ENCODE measurements at regions not wholly inside any gene's neighbourhood (a gene's known extent, or its start where the extent isn't known, plus 50 kb on each side); places are given as distances from the start of the nearest gene placed in this dataset.

DNA sequence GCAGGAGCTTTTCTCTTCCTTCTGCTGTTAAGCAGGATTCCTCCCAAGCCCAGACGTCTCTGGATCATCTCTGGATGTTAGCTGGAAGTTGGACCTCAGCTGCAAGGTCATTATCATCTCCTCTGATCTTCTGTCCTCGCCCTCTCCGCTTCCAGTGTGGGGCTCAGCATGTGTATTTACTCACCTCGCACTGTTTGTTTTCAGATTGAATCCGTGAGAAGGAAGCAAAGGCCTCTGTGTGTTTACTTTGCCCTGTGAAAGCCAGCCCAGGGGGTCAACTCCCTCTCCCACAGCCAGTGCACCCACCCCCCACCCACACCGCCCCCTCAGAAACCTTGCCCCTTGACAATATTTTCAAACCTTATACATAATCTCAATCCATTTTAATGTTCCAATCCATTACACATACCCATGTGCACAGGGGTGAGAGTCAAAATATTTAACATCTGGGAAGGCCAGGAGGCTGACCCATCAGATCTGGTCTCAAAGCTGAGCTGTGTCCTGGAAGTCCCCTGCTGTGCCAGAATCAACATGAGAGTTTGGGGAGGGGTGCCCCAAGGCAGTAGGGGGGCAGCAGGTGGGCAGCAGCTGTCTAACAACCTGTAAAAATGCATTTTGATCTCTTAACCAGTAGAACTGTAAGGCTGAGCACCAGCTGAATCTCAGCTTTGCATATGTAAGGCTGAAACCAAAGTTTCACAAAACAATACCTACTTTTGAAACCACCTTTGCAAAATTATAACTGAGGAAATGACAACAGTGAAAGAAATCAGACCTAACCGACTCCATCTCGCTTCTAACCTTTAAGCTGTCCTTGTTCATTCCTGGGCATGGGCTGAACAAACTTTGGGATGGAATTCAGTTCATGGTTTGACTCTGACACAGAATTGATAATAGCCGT, 157.9 kb downstream of the ZNF664 start (continued):
- peak; percentile 87; the same call in 1 of the 2 replicates for TF ChIP-seq NCOR1 (IDR thresholded peaks at IDR 0.05; ENCODE audit: borderline replicate concordance, low read length)
- peak; percentile 89; the same call in 1 of the 2 replicates for TF ChIP-seq MIER3 (CRISPR knock-in tag; IDR thresholded peaks at IDR 0.05; ENCODE audit: borderline replicate concordance)
- TF ChIP-seq ESRRA (CRISPR knock-in tag; IDR thresholded peaks at IDR 0.05; ENCODE audit: low read depth), result peak; percentile 82; the same call in 1 of the 2 replicates
- peak; percentile 57; the same call in 1 of the 2 replicates for TF ChIP-seq ZNF644 (CRISPR knock-in tag; IDR thresholded peaks at IDR 0.05; ENCODE audit: low read depth)
- TF ChIP-seq ZSCAN20 (CRISPR knock-in tag; IDR thresholded peaks at IDR 0.05; ENCODE audit: borderline replicate concordance), result no peak
- no peak for TF ChIP-seq NR3C1 (CRISPR knock-in tag; IDR thresholded peaks at IDR 0.05)
- TF ChIP-seq NFAT5 (CRISPR knock-in tag; IDR thresholded peaks at IDR 0.05), result no peak
- TF ChIP-seq ZBTB26 (CRISPR knock-in tag; IDR thresholded peaks at IDR 0.05; ENCODE audit: borderline replicate concordance), result peak; percentile 95
- no peak for TF ChIP-seq RNF2 (conservative IDR thresholded peaks at IDR 0.05; ENCODE audit: low read depth)
- TF ChIP-seq ZNF614 (CRISPR knock-in tag; IDR thresholded peaks at IDR 0.05; ENCODE audit: borderline replicate concordance), result peak; percentile 80; the same call in 1 of the 2 replicates
- no peak; the same call in 1 of the 2 replicates for TF ChIP-seq PPARG (CRISPR knock-in tag; conservative IDR thresholded peaks at IDR 0.05)
- peak; percentile 75 for TF ChIP-seq NR2C2 (CRISPR knock-in tag; IDR thresholded peaks at IDR 0.05; ENCODE audit: borderline replicate concordance)
- TF ChIP-seq ZNF761 (CRISPR knock-in tag; conservative IDR thresholded peaks at IDR 0.05), result 0 out of 2 replicates have a peak, but pooled peaks have one; percentile 44
- TF ChIP-seq ELF3 (CRISPR knock-in tag; IDR thresholded peaks at IDR 0.05), result peak; percentile 97
- no peak for TF ChIP-seq SALL2 (CRISPR knock-in tag; IDR thresholded peaks at IDR 0.05)
- TF ChIP-seq ZNF652 (CRISPR knock-in tag; IDR thresholded peaks at IDR 0.05; ENCODE audit: borderline replicate concordance, low read depth), result peak; percentile 35; the same call in 1 of the 2 replicates
- no peak for TF ChIP-seq KDM5A (IDR thresholded peaks at IDR 0.05; ENCODE audit: borderline replicate concordance, low read length)
- TF ChIP-seq ZNF577 (CRISPR knock-in tag; IDR thresholded peaks at IDR 0.05; ENCODE audit: borderline replicate concordance, low read depth), result no peak
- no peak for TF ChIP-seq KAT7 (CRISPR knock-in tag; IDR thresholded peaks at IDR 0.05; ENCODE audit: borderline replicate concordance)
- TF ChIP-seq CC2D1A (CRISPR knock-in tag; IDR thresholded peaks at IDR 0.05), result no peak
- TF ChIP-seq ZNF496 (CRISPR knock-in tag; IDR thresholded peaks at IDR 0.05; ENCODE audit: insufficient replicate concordance), result no peak
- no peak for TF ChIP-seq FOSL1 (CRISPR knock-in tag; IDR thresholded peaks at IDR 0.05; ENCODE audit: borderline replicate concordance)
